ENCODE measurements at regions not wholly inside any gene's neighbourhood (a gene's known extent, or its start where the extent isn't known, plus 50 kb on each side); places are given as distances from the start of the nearest gene placed in this dataset.

GRCh38 chr3:137410028-137410427 lies 354.1 kb upstream of the SOX14 start:
- TF ChIP-seq CTCF (IDR thresholded peaks at IDR 0.05; ENCODE audit: low read depth, low read length): no peak
- no peak for TF ChIP-seq MYC (IDR thresholded peaks at IDR 0.05; ENCODE audit: low read depth, low read length)
